Mesenchymal stem cell (in vitro differentiated cells and primary cell): ENCODE measurements at regions not wholly inside any gene's neighbourhood (a gene's known extent, or its start where the extent isn't known, plus 50 kb on each side); places are given as distances from the start of the nearest gene placed in this dataset.

Source experiments
- DNase-seq: peaks from one replicate; pipeline ENCODE4 v3.0.0-alpha.2; 2013
- H2AFZ ChIP-seq: one replicate; pipeline ENCODE4 v1.6.1; 2013; ENCODE audit warnings: low read depth, mild to moderate bottlenecking, control low read depth, inconsistent platforms, low read length, moderate library complexity
- H2AK5ac ChIP-seq: 2 replicates; pipeline ENCODE4 v1.6.1; 2013; ENCODE audit warnings: low read length, moderate library complexity, mild to moderate bottlenecking, inconsistent platforms; ENCODE audit not compliant: severe bottlenecking
- H2BK120ac ChIP-seq: one replicate; pipeline ENCODE4 v1.6.1; 2013; ENCODE audit warnings: low read depth, mild to moderate bottlenecking, inconsistent platforms, low read length, moderate library complexity
- H2BK12ac ChIP-seq, 2 experiments: one replicate each; pipeline ENCODE4 v1.6.1; 2013; ENCODE audit warnings: inconsistent platforms in 2 of 2, low read length in 2 of 2, mild to moderate bottlenecking in 2 of 2, moderate library complexity in 2 of 2, control low read depth in 1 of 2
- H2BK15ac ChIP-seq: one replicate; pipeline ENCODE4 v1.6.1; 2013; ENCODE audit warnings: mild to moderate bottlenecking, low read depth, inconsistent platforms; ENCODE audit not compliant: poor library complexity, severe bottlenecking
- H2BK5ac ChIP-seq: 2 replicates; pipeline ENCODE4 v1.6.1; 2013; ENCODE audit warnings: low read depth, mild to moderate bottlenecking, low read length, control low read depth, inconsistent platforms; ENCODE audit not compliant: poor library complexity, severe bottlenecking
- H3K14ac ChIP-seq, 2 experiments: one replicate each; pipeline ENCODE4 v1.6.1; 2013; ENCODE audit warnings: inconsistent platforms in 2 of 2, low read length in 2 of 2, control low read depth in 1 of 2, mild to moderate bottlenecking in 1 of 2, moderate library complexity in 1 of 2
- H3K18ac ChIP-seq, 2 experiments: one replicate each; pipeline ENCODE4 v1.6.1; 2013; ENCODE audit warnings: inconsistent platforms in 2 of 2, low read length in 2 of 2, control low read depth in 1 of 2, low read depth in 1 of 2, mild to moderate bottlenecking in 1 of 2
- H3K23ac ChIP-seq, 2 experiments: one replicate each; pipeline ENCODE4 v1.6.1; 2013; ENCODE audit warnings: inconsistent platforms in 2 of 2, low read length in 2 of 2, mild to moderate bottlenecking in 2 of 2, moderate library complexity in 2 of 2, control low read depth in 1 of 2
- H3K27ac ChIP-seq: 2 replicates; pipeline ENCODE4 v1.5.1; 2013; ENCODE audit warnings: mild to moderate bottlenecking, moderate library complexity, low read length, control low read depth, inconsistent platforms; ENCODE audit not compliant: poor library complexity, severe bottlenecking
- H3K27me3 ChIP-seq, 2 experiments: 2 replicates each; pipeline versions ENCODE4 v1.6.1 to v1.7.0; 2013; ENCODE audit warnings: low read length in 2 of 2, mild to moderate bottlenecking in 2 of 2, moderate library complexity in 2 of 2, control low read depth in 1 of 2, inconsistent platforms in 1 of 2; ENCODE audit not compliant: control insufficient read depth in 1 of 2, insufficient read depth in 1 of 2
- H3K36me3 ChIP-seq, 2 experiments: 2 replicates each; pipeline versions ENCODE4 v1.6.1 to v1.7.0; 2013; ENCODE audit warnings: low read length in 2 of 2, control low read depth in 1 of 2, inconsistent platforms in 1 of 2, low read depth in 1 of 2, mild to moderate bottlenecking in 1 of 2; ENCODE audit not compliant: insufficient read depth in 2 of 2, control insufficient read depth in 1 of 2
- H3K4ac ChIP-seq, 2 experiments: one replicate each; pipeline ENCODE4 v1.6.1; 2013; ENCODE audit warnings: inconsistent platforms in 2 of 2, low read length in 2 of 2, mild to moderate bottlenecking in 2 of 2, moderate library complexity in 2 of 2, control low read depth in 1 of 2, low read depth in 1 of 2
- H3K4me1 ChIP-seq: 2 replicates; pipeline ENCODE4 v1.6.1; 2013; ENCODE audit warnings: low read depth, low read length, control low read depth; ENCODE audit not compliant: control insufficient read depth, insufficient read depth
- H3K4me2 ChIP-seq: 2 replicates; pipeline ENCODE4 v1.6.1; 2013; ENCODE audit warnings: low read length, mild to moderate bottlenecking, inconsistent platforms; ENCODE audit not compliant: poor library complexity, severe bottlenecking
- H3K4me3 ChIP-seq, 2 experiments: 2 replicates each; pipeline versions ENCODE4 v1.5.1 to v1.7.0; 2013; ENCODE audit warnings: low read length in 2 of 2, mild to moderate bottlenecking in 2 of 2, control low read depth in 1 of 2, low read depth in 1 of 2; ENCODE audit not compliant: insufficient read depth in 1 of 2
- H3K79me1 ChIP-seq: replicated peaks from 2 replicates; pipeline ENCODE4 v1.6.1; 2013; ENCODE audit warnings: mild to moderate bottlenecking, control low read depth, low read length, inconsistent platforms; ENCODE audit not compliant: poor library complexity, severe bottlenecking
- H3K9ac ChIP-seq: 2 replicates; pipeline ENCODE4 v1.7.0; 2013; ENCODE audit warnings: mild to moderate bottlenecking, low read length, moderate library complexity
- H3K9me3 ChIP-seq: 2 replicates; pipeline ENCODE4 v1.7.0; 2013; ENCODE audit warnings: mild to moderate bottlenecking, low read length; ENCODE audit not compliant: control insufficient read depth
- H4K8ac ChIP-seq: one replicate; pipeline ENCODE4 v1.6.1; 2013; ENCODE audit warnings: inconsistent platforms, mild to moderate bottlenecking, low read length, moderate library complexity
- H4K91ac ChIP-seq: one replicate; pipeline ENCODE4 v1.6.1; 2013; ENCODE audit warnings: mild to moderate bottlenecking, low read length, inconsistent platforms
- WGBS: methylation state at CpG from one replicate; pipeline ENCODE4 v1.1.7; 2013; ENCODE audit warnings: mixed read lengths; 5-methylcytosine and 5-hydroxymethylcytosine counted together

DNA sequence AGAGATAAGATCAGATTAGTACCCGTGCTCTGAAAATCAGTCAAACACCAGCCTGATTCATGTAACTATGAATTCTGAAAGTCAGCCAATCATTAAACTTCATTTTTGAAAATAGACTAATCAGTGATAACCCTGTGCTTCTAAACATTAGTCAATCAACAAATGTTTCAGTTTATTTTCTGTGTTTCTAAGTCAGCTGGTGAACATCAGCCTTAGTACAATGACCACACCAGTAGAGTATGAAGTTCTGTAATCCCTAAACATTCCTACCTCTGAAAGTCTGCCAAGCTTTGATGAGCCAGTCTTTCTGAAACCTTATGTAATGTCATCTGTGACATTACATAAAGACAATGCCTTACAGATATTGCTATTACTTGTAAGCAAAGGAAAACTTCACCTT, 807.4 kb upstream of the CRIM1 start:
- Histone ChIP-seq H3K79me1 (no peaks in the 10 kb centered on the region), H3K27ac (no peak overlapping the region), H2BK5ac (no peak overlapping the region), H3K9me3 (peaks cover 6% of the 10 kb centered on the region), H3K4me3 (no peak overlapping the region), H3K27me3 (no peaks in the 10 kb centered on the region), H3K36me3 (no peaks in the 10 kb centered on the region), H2BK120ac (no peak overlapping the region), H4K91ac (no peak overlapping the region), H2BK15ac (no peak overlapping the region), H4K8ac (no peak overlapping the region), H3K9ac (no peak overlapping the region), H3K18ac (no peak overlapping the region), H3K4me2 (no peak overlapping the region), H2BK12ac (no peak overlapping the region), H2AFZ (no peak overlapping the region), H3K4me1 (no peaks in the 10 kb centered on the region), H3K4ac (no peak overlapping the region), H3K23ac (no peak overlapping the region), H3K14ac (no peak overlapping the region), H2AK5ac (no peak overlapping the region)
- DNase-seq: peak; percentile 37
- WGBS: 96% methylated on average over 1 of the region's 1 CpG

DNA sequence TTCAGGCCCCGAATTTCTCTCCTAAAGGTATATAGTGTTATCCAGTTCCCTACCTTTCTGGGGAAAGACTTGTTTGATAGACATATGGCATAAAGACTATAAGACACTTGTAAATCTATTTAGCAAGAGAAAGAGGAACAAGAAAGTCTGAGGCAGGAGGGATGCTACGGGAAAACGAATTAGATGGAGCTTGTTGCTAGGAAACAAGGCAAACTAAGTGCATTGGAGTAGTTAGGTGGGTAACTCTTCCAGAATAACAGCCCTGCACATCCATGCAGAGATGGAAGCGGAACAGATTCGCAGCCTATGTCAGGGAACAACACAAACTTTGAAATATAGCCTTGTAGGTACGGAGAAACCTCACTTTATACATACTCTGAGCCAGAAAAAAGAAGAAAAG, 810.3 kb upstream of the CRIM1 start:
- H2BK12ac ChIP-seq: no peak overlapping the region
- no peaks in the 10 kb centered on the region for H3K4me1 ChIP-seq
- no peaks in the 10 kb centered on the region for H3K36me3 ChIP-seq
- H3K27me3 ChIP-seq: no peaks in the 10 kb centered on the region
- peaks cover 17% of the 10 kb centered on the region for H3K9me3 ChIP-seq
- H4K8ac ChIP-seq: no peak overlapping the region
- H3K14ac ChIP-seq: no peak overlapping the region
- H2AFZ ChIP-seq: no peak overlapping the region
- no peaks in the 10 kb centered on the region for H3K79me1 ChIP-seq
- no peak overlapping the region for H2BK5ac ChIP-seq
- no peak overlapping the region for H3K4me2 ChIP-seq
- H3K4ac ChIP-seq: no peak overlapping the region
- no peak overlapping the region for H3K18ac ChIP-seq
- no peak overlapping the region for H3K23ac ChIP-seq
- H2BK15ac ChIP-seq: no peak overlapping the region
- H3K9ac ChIP-seq: no peak overlapping the region
- H3K27ac ChIP-seq: no peak overlapping the region
- no peak overlapping the region for H3K4me3 ChIP-seq
- H4K91ac ChIP-seq: no peak overlapping the region
- DNase-seq: no peak
- WGBS: 79% methylated on average over 2 of the region's 6 CpGs
- H2BK120ac ChIP-seq: no peak overlapping the region
- H2AK5ac ChIP-seq: no peak overlapping the region

DNA sequence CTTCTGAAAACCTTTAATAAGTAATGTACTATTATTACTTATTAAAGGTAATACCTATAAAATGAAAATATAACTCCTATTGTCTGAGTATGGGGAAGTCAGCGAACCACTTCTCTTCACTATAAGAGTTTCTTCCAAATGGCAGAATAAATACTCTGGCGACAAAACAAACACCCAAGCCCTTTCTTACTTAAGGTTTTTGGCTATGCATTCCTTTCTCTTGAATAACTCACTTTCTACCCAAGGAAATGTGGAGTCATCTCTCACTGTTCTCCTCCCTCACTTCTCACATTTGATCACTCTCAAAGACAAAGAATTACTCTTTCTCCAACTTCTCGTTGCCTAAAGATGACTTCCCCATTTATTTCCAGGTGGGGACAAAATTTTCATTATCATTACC, 816.8 kb upstream of the CRIM1 start:
- no peaks in the 10 kb centered on the region for H3K4me1 ChIP-seq
- no peak overlapping the region for H4K8ac ChIP-seq
- H2AFZ ChIP-seq: no peak overlapping the region
- no peaks in the 10 kb centered on the region for H3K36me3 ChIP-seq
- no peak overlapping the region for H3K18ac ChIP-seq
- H3K9me3 ChIP-seq: peaks cover 21% of the 10 kb centered on the region
- H3K4ac ChIP-seq: no peak overlapping the region
- H4K91ac ChIP-seq: no peak overlapping the region
- H2BK15ac ChIP-seq: no peak overlapping the region
- no peak overlapping the region for H2AK5ac ChIP-seq
- H3K23ac ChIP-seq: no peak overlapping the region
- H3K9ac ChIP-seq: no peak overlapping the region
- no peak for DNase-seq
- H3K27me3 ChIP-seq: no peaks in the 10 kb centered on the region
- no peak overlapping the region for H3K4me3 ChIP-seq
- no peak overlapping the region for H2BK12ac ChIP-seq
- no peaks in the 10 kb centered on the region for H3K79me1 ChIP-seq
- no peak overlapping the region for H3K27ac ChIP-seq
- no peak overlapping the region for H3K4me2 ChIP-seq
- H2BK120ac ChIP-seq: no peak overlapping the region
- H3K14ac ChIP-seq: no peak overlapping the region
- H2BK5ac ChIP-seq: no peak overlapping the region
- WGBS: 71% methylated on average over 3 of the region's 3 CpGs

DNA sequence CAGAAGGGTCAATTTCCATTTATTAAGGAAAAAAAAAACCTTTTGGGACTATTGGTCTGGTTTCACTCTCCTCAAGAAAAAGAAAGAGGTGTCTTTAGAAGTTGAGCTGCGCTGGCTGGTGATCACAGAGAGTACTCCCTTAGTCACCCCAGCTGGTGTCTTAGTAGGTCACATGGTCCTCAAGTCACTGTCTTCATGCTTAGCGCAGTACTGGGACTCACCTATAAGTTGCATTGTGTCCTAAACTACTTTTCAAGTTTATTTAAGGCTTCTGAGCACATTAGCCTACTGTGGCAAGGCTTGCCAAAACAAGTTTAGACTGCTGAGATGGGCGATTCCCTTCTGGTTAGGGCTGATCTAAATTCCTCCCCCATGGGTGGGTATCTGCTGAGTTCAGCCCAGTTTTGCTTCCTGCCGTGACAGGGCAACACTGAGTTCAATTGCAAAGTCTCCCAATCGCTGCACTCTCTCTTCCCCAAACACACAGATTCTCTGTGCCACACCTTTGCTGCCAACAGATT, 824.9 kb upstream of the CRIM1 start:
- DNase-seq: no peak
- Histone ChIP-seq H4K91ac (no peak overlapping the region), H2AK5ac (no peak overlapping the region), H3K27ac (no peak overlapping the region), H3K4me1 (no peaks in the 10 kb centered on the region), H3K4me2 (no peak overlapping the region), H2BK12ac (no peak overlapping the region), H3K27me3 (no peaks in the 10 kb centered on the region), H3K9ac (no peak overlapping the region), H3K4ac (no peak overlapping the region), H3K4me3 (no peak overlapping the region), H3K36me3 (no peaks in the 10 kb centered on the region), H2BK15ac (no peak overlapping the region), H3K14ac (no peak overlapping the region), H2BK5ac (no peak overlapping the region), H4K8ac (no peak overlapping the region), H3K9me3 (peaks cover 20% of the 10 kb centered on the region), H2BK120ac (no peak overlapping the region), H3K79me1 (no peaks in the 10 kb centered on the region), H3K18ac (no peak overlapping the region), H3K23ac (no peak overlapping the region), H2AFZ (no peak overlapping the region)
- 83% methylated on average over 4 of the region's 5 CpGs for WGBS
